ENCODE measurements at regions not wholly inside any gene's neighbourhood (a gene's known extent, or its start where the extent isn't known, plus 50 kb on each side); places are given as distances from the start of the nearest gene placed in this dataset.

GRCh38 chr12:32027684-32028365 is 68.6 kb downstream of the RESF1 start:
- H3K4me3 ChIP-seq (ENCODE audit: low read length) = no peak overlapping the region
- no peaks in the 10 kb centered on the region for H3F3A ChIP-seq (ENCODE audit: insufficient read depth, low read length, poor library complexity, severe bottlenecking)
- H3K27me3 ChIP-seq (ENCODE audit: insufficient read depth, low read depth, low read length) = no peaks in the 10 kb centered on the region
- H2AFZ ChIP-seq (ENCODE audit: low read depth, low read length) = no peak overlapping the region
- H3K27ac ChIP-seq (ENCODE audit: low read length) = no peak overlapping the region
- H3K36me3 ChIP-seq (ENCODE audit: insufficient read depth, low read length) = no peaks in the 10 kb centered on the region
- H3K4me2 ChIP-seq (ENCODE audit: low read length) = no peak overlapping the region
- no peak for TF ChIP-seq POLR2AphosphoS5 (IDR thresholded peaks at IDR 0.05)
- no peak for TF ChIP-seq MXI1 (conservative IDR thresholded peaks at IDR 0.05; ENCODE audit: poor library complexity, severe bottlenecking)
- TF ChIP-seq, protein P1, sequence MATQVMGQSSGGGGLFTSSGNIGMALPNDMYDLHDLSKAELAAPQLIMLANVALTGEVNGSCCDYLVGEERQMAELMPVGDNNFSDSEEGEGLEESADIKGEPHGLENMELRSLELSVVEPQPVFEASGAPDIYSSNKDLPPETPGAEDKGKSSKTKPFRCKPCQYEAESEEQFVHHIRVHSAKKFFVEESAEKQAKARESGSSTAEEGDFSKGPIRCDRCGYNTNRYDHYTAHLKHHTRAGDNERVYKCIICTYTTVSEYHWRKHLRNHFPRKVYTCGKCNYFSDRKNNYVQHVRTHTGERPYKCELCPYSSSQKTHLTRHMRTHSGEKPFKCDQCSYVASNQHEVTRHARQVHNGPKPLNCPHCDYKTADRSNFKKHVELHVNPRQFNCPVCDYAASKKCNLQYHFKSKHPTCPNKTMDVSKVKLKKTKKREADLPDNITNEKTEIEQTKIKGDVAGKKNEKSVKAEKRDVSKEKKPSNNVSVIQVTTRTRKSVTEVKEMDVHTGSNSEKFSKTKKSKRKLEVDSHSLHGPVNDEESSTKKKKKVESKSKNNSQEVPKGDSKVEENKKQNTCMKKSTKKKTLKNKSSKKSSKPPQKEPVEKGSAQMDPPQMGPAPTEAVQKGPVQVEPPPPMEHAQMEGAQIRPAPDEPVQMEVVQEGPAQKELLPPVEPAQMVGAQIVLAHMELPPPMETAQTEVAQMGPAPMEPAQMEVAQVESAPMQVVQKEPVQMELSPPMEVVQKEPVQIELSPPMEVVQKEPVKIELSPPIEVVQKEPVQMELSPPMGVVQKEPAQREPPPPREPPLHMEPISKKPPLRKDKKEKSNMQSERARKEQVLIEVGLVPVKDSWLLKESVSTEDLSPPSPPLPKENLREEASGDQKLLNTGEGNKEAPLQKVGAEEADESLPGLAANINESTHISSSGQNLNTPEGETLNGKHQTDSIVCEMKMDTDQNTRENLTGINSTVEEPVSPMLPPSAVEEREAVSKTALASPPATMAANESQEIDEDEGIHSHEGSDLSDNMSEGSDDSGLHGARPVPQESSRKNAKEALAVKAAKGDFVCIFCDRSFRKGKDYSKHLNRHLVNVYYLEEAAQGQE (IDR thresholded peaks at IDR 0.05; ENCODE audit: borderline replicate concordance) = no peak
- no peak for TF ChIP-seq TAF1 (IDR thresholded peaks at IDR 0.05; ENCODE audit: low read depth)
- no peak for TF ChIP-seq EP300 (conservative IDR thresholded peaks at IDR 0.05; ENCODE audit: poor library complexity, severe bottlenecking)
- TF ChIP-seq SMC3 (conservative IDR thresholded peaks at IDR 0.05; ENCODE audit: poor library complexity) = no peak
- TF ChIP-seq, protein P2, sequence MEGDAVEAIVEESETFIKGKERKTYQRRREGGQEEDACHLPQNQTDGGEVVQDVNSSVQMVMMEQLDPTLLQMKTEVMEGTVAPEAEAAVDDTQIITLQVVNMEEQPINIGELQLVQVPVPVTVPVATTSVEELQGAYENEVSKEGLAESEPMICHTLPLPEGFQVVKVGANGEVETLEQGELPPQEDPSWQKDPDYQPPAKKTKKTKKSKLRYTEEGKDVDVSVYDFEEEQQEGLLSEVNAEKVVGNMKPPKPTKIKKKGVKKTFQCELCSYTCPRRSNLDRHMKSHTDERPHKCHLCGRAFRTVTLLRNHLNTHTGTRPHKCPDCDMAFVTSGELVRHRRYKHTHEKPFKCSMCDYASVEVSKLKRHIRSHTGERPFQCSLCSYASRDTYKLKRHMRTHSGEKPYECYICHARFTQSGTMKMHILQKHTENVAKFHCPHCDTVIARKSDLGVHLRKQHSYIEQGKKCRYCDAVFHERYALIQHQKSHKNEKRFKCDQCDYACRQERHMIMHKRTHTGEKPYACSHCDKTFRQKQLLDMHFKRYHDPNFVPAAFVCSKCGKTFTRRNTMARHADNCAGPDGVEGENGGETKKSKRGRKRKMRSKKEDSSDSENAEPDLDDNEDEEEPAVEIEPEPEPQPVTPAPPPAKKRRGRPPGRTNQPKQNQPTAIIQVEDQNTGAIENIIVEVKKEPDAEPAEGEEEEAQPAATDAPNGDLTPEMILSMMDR (IDR thresholded peaks at IDR 0.05; ENCODE audit: poor library complexity, severe bottlenecking) = no peak
- TF ChIP-seq EZH2 (IDR thresholded peaks at IDR 0.05; ENCODE audit: borderline replicate concordance, insufficient read depth, low read length, poor library complexity, severe bottlenecking) = no peak
- no peak for TF ChIP-seq RAD21 (conservative IDR thresholded peaks at IDR 0.05)
- H3K9ac ChIP-seq (ENCODE audit: low read length) = no peak overlapping the region
- H3K9me2 ChIP-seq (ENCODE audit: insufficient read depth, low read length) = no peaks in the 10 kb centered on the region
- H3K9me3 ChIP-seq (ENCODE audit: low read length) = no peaks in the 10 kb centered on the region
- H4K20me1 ChIP-seq (ENCODE audit: insufficient read depth) = no peaks in the 10 kb centered on the region
- H3K79me2 ChIP-seq (replicated peaks; ENCODE audit: insufficient read depth, low read length) = no peaks in the 10 kb centered on the region

DNA sequence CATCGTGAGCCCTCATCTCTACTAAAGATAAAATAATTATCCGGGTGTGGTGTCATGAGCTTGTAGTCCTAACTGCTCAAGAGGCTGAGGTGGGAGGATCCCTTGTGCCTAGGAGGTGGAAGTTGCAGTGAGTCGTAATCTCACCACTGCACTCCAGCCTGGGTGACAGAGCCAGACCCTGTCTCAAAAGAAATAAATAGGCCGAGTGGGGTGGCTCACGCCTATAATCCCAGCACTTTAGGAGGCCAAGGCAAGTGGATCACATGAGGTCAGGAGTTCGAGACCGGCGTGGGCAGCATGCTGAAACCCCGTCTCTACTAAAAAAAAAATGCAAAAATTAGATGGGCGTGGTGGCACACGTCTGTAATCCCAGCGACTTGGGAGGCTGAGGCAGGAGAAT is 70.9 kb downstream of the RESF1 start:
- no peak overlapping the region for H2AFZ ChIP-seq (ENCODE audit: low read depth, low read length)

More for the DNA sequence above, 70.9 kb downstream of the RESF1 start:
- Histone ChIP-seq H3K9me2 (ENCODE audit: insufficient read depth, low read length) (no peaks in the 10 kb centered on the region), H3K4me3 (ENCODE audit: low read length) (no peak overlapping the region), H3K27ac (ENCODE audit: low read length) (no peak overlapping the region), H3K9ac (ENCODE audit: low read length) (no peak overlapping the region), H3K27me3 (ENCODE audit: insufficient read depth, low read depth, low read length) (no peaks in the 10 kb centered on the region), H3K4me2 (ENCODE audit: low read length) (no peak overlapping the region), H4K20me1 (ENCODE audit: insufficient read depth) (no peaks in the 10 kb centered on the region), H3K9me3 (ENCODE audit: low read length) (no peaks in the 10 kb centered on the region), H3K79me2 (replicated peaks; ENCODE audit: insufficient read depth, low read length) (no peaks in the 10 kb centered on the region), H3K36me3 (ENCODE audit: insufficient read depth, low read length) (no peaks in the 10 kb centered on the region), H3F3A (ENCODE audit: insufficient read depth, low read length, poor library complexity, severe bottlenecking) (no peaks in the 10 kb centered on the region)
- TF ChIP-seq EZH2 (IDR thresholded peaks at IDR 0.05; ENCODE audit: borderline replicate concordance, insufficient read depth, low read length, poor library complexity, severe bottlenecking) = no peak
- TF ChIP-seq EP300 (conservative IDR thresholded peaks at IDR 0.05; ENCODE audit: poor library complexity, severe bottlenecking) = no peak
- no peak for TF ChIP-seq RAD21 (conservative IDR thresholded peaks at IDR 0.05)
- TF ChIP-seq, protein P2 (IDR thresholded peaks at IDR 0.05; ENCODE audit: poor library complexity, severe bottlenecking) = no peak
- TF ChIP-seq POLR2AphosphoS5 (IDR thresholded peaks at IDR 0.05) = no peak
- no peak for TF ChIP-seq MXI1 (conservative IDR thresholded peaks at IDR 0.05; ENCODE audit: poor library complexity, severe bottlenecking)
- TF ChIP-seq, protein P1 (IDR thresholded peaks at IDR 0.05; ENCODE audit: borderline replicate concordance) = no peak
- no peak for TF ChIP-seq TAF1 (IDR thresholded peaks at IDR 0.05; ENCODE audit: low read depth)
- no peak for TF ChIP-seq SMC3 (conservative IDR thresholded peaks at IDR 0.05; ENCODE audit: poor library complexity)

Data from neural cell (in vitro differentiated cells).